ENCODE measurements at regions not wholly inside any gene's neighbourhood (a gene's known extent, or its start where the extent isn't known, plus 50 kb on each side); places are given as distances from the start of the nearest gene placed in this dataset.

GRCh38 chr7:96928965-96929364 lies 76.4 kb upstream of the DLX6 start:
- no peak for DNase-seq (ENCODE audit: low spot score)

GRCh38 chr7:96931891-96932290 lies 73.5 kb upstream of the DLX6 start:
- no peak for DNase-seq (ENCODE audit: low spot score)

DNA sequence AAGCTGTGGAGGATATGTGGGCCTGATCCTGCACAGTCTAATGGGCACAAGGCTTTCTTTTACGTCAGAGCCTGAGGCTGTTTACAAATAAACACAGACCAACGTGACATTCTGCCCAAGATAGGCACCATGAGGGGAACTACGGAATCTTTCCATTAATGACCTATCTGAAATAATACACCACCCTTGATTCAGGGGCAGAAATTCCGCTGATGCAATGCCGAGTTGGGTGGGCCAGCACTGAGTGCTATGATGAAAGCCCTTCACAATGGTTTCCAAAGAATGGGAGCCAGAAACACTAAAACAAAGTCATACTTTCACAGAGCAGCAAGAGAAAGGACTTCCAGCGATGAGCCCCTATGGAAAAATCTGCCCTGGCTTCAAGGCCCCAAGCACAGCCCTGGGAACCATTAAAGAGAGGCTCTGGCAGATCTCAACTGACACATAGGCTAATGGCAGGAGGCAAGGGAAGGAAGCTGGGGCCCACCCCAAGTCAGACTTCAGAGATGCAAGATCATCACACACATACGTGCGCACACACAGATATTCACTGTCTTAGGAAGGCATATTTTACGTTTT lies 72.2 kb upstream of the DLX6 start:
- DNase-seq (ENCODE audit: low spot score) = no peak

- no peak for DNase-seq (ENCODE audit: low spot score)
Measured at GRCh38 chr7:96936621-96937020, 68.7 kb upstream of the DLX6 start.

- DNase-seq (ENCODE audit: low spot score) = no peak
Measured at GRCh38 chr7:96942112-96942511, 63.2 kb upstream of the DLX6 start.

DNA sequence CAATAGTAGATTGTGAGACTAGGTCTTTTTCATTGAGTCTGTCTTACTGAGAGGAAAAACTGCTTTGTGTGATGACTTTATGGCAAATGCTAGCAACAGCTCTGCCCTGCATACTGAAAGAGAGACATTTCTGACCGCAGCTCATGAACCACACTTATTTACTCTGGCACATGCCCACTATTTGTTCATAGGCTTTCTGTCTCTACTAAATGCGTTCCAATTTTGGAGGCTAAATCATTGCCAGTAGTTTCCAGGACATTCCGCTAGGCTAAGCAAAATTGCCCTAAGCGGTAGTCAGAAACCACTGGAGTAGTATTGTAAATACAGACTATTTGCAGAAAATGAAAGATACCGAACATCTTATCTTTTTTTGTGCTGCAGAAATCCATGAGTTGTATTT lies 55.6 kb upstream of the DLX6 start:
- DNase-seq (ENCODE audit: low spot score) = no peak

- peak; percentile 1 for DNase-seq (ENCODE audit: low spot score)
Measured at GRCh38 chr7:96952974-96953391, 52.4 kb upstream of the DLX6 start.

GRCh38 chr7:96953676-96954513 lies 51.5 kb upstream of the DLX6 start:
- no peak for DNase-seq (ENCODE audit: low spot score)
